Loucy (cell line): ENCODE measurements at regions not wholly inside any gene's neighbourhood (a gene's known extent, or its start where the extent isn't known, plus 50 kb on each side); places are given as distances from the start of the nearest gene placed in this dataset.
"Not testable (repeated sequence)": the region's sequence is repeated elsewhere in the genome, so short reads cannot be mapped to it uniquely, and the experiment has no call there.

Experiments
- H2AFZ ChIP-seq: fragments of 200-600 bp; sonication (generic); 2 replicates; pipeline ENCODE4 v1.6.0; 2016; ENCODE audit warnings: antibody characterized with exemption, mild to moderate bottlenecking, low read length, moderate library complexity
- H3F3A ChIP-seq: fragments of 200-600 bp; 2 replicates; pipeline ENCODE4 v1.6.0; 2016; ENCODE audit warnings: antibody characterized with exemption, low read depth, mild to moderate bottlenecking
- H3K27me3 ChIP-seq: fragments of 200-600 bp; sonication (generic); 2 replicates; pipeline ENCODE4 v1.6.1; 2014; ENCODE audit warnings: low read length, mild to moderate bottlenecking; ENCODE audit not compliant: insufficient read depth, poor library complexity, severe bottlenecking
- H3K36me3 ChIP-seq: fragments of 200-600 bp; sonication (generic); 2 replicates; pipeline ENCODE4 v1.6.1; 2016; ENCODE audit warnings: low read length; ENCODE audit not compliant: insufficient read depth
- H3K4me1 ChIP-seq: fragments of 200-600 bp; sonication (generic); 2 replicates; pipeline ENCODE4 v1.5.1; 2014; ENCODE audit warnings: low read length, mild to moderate bottlenecking; ENCODE audit not compliant: insufficient read depth, poor library complexity, severe bottlenecking
- H3K4me2 ChIP-seq: fragments of 200-600 bp; sonication (generic); 2 replicates; pipeline ENCODE4 v1.6.0; 2014; ENCODE audit warnings: antibody characterized with exemption, low read length, low read depth, mild to moderate bottlenecking; ENCODE audit not compliant: poor library complexity, severe bottlenecking
- H3K4me3 ChIP-seq: fragments of 200-600 bp; sonication (generic); 2 replicates; pipeline ENCODE4 v1.5.1; 2014; ENCODE audit warnings: low read length, mild to moderate bottlenecking, mixed read lengths; ENCODE audit not compliant: poor library complexity, severe bottlenecking
- H3K79me2 ChIP-seq: fragments of 200-600 bp; sonication (generic); 2 replicates; pipeline ENCODE4 v1.6.1; 2014; ENCODE audit warnings: low read length; ENCODE audit not compliant: insufficient read depth
- H3K9ac ChIP-seq: fragments of 200-600 bp; sonication (generic); 2 replicates; pipeline ENCODE4 v1.6.0; 2014; ENCODE audit warnings: mild to moderate bottlenecking, low read depth, low read length, moderate library complexity; ENCODE audit not compliant: poor library complexity, severe bottlenecking
- H3K9me2 ChIP-seq: fragments of 200-600 bp; sonication (generic); replicated peaks from 2 replicates; pipeline ENCODE4 v1.6.1; 2016; ENCODE audit warnings: low read depth, low read length, mixed read lengths
- H3K9me3 ChIP-seq: fragments of 200-600 bp; sonication (generic); 2 replicates; pipeline ENCODE4 v1.6.1; 2014; ENCODE audit warnings: mild to moderate bottlenecking, antibody characterized with exemption, low read length, low read depth; ENCODE audit not compliant: insufficient read depth
- H4K20me1 ChIP-seq: fragments of 200-600 bp; sonication (generic); 2 replicates; pipeline ENCODE4 v1.6.0; 2014; ENCODE audit warnings: antibody characterized with exemption, low read length, mild to moderate bottlenecking; ENCODE audit not compliant: insufficient read depth, poor library complexity, severe bottlenecking
- CTCF ChIP-seq: fragments of 200-600 bp; sonication (generic); conservative IDR thresholded peaks from 2 replicates; pipeline ENCODE4 v1.5.1; 2014; ENCODE audit warnings: mild to moderate bottlenecking, antibody characterized with exemption, low read length
- EZH2phosphoT487 ChIP-seq: fragments of 200-600 bp; IDR thresholded peaks from 2 replicates; pipeline ENCODE4 v1.6.1; 2018; ENCODE audit warnings: antibody characterized with exemption, mild to moderate bottlenecking, moderate library complexity, borderline replicate concordance

GRCh38 chr5:10102706-10103497, 146.8 kb downstream of the ATPSCKMT start:
- Histone ChIP-seq H3K27me3 (no peaks in the 10 kb centered on the region), H3K9me2 (no peaks in the 10 kb centered on the region), H3K9me3 (no peaks in the 10 kb centered on the region), H3K79me2 (no peaks in the 10 kb centered on the region), H3K4me3 (no peak overlapping the region), H3K4me1 (no peaks in the 10 kb centered on the region), H3F3A (no peaks in the 10 kb centered on the region), H3K36me3 (no peaks in the 10 kb centered on the region), H3K4me2 (no peak overlapping the region), H4K20me1 (no peaks in the 10 kb centered on the region), H3K9ac (no peak overlapping the region), H2AFZ (no peak overlapping the region)
- TF ChIP-seq CTCF (no peak), EZH2phosphoT487 (no peak)

GRCh38 chr5:10102235-10102634, 147.5 kb downstream of the ATPSCKMT start:
- H3K4me1 ChIP-seq, H3K9me2 ChIP-seq, H3K27me3 ChIP-seq, H2AFZ ChIP-seq, H3K4me3 ChIP-seq, H3K36me3 ChIP-seq, H4K20me1 ChIP-seq, H3K4me2 ChIP-seq, H3F3A ChIP-seq, H3K9me3 ChIP-seq, H3K9ac ChIP-seq, H3K79me2 ChIP-seq: not testable (repeated sequence)

- Histone ChIP-seq H3K4me3 (no peak overlapping the region), H4K20me1 (no peaks in the 10 kb centered on the region), H3K9ac (no peak overlapping the region), H3K4me1 (no peaks in the 10 kb centered on the region), H3K79me2 (no peaks in the 10 kb centered on the region), H3K27me3 (no peaks in the 10 kb centered on the region), H2AFZ (no peak overlapping the region), H3K36me3 (no peaks in the 10 kb centered on the region), H3F3A (no peaks in the 10 kb centered on the region), H3K9me3 (no peaks in the 10 kb centered on the region), H3K4me2 (no peak overlapping the region), H3K9me2 (no peaks in the 10 kb centered on the region)
- TF ChIP-seq CTCF (no peak), EZH2phosphoT487 (no peak)
Observed at GRCh38 chr5:10099548-10099947, 150.1 kb downstream of the ATPSCKMT start.

- Histone ChIP-seq H3K27me3 (no peaks in the 10 kb centered on the region), H3K9me2 (no peaks in the 10 kb centered on the region), H3K4me3 (no peak overlapping the region), H3K79me2 (no peaks in the 10 kb centered on the region), H3K4me2 (no peak overlapping the region), H3K4me1 (no peaks in the 10 kb centered on the region), H3F3A (no peaks in the 10 kb centered on the region), H4K20me1 (no peaks in the 10 kb centered on the region), H3K36me3 (no peaks in the 10 kb centered on the region), H3K9me3 (no peaks in the 10 kb centered on the region; the same call in 1 of the 2 replicates), H3K9ac (no peak overlapping the region), H2AFZ (no peak overlapping the region)
- no peak for TF ChIP-seq CTCF
- no peak for TF ChIP-seq EZH2phosphoT487
Observed at GRCh38 chr5:10091701-10092100, 158.0 kb downstream of the ATPSCKMT start.
